ENCODE measurements at regions not wholly inside any gene's neighbourhood (a gene's known extent, or its start where the extent isn't known, plus 50 kb on each side); places are given as distances from the start of the nearest gene placed in this dataset.
"Not testable (repeated sequence)": the region's sequence is repeated elsewhere in the genome, so short reads cannot be mapped to it uniquely, and the experiment has no call there.

DNA sequence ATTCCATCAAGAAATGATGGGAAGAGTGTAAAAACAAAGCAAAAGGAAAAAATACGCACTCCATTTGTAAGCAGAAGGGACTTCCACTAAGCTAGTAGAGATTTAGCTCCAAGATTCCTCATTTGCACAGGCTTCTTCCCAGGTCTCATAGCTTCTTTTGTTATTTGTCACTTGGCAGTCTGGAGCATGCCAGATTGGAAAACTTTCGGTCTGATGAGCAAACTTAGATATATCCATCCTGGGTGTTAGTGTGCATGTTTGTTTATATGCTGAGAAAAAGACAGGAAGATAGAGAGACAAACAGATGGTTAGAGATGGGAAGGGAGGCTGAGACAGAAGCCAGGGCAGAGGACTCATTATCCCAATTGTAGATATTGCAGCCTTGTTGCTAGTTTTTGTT is 1644.5 kb upstream of the NUDT12 start:
- Histone ChIP-seq H3K27ac (ENCODE audit: low read length) (no peak overlapping the region), H3K36me3 (ENCODE audit: control insufficient read depth in 2 of 2, insufficient read depth in 2 of 2, low read length in 2 of 2) (no peaks in the 10 kb centered on the region), H3K4me1 (ENCODE audit: control insufficient read depth, insufficient read depth, low read length) (no peaks in the 10 kb centered on the region), H3K4me3 (ENCODE audit: low read length in 2 of 2) (no peak overlapping the region), H3K27me3 (ENCODE audit: control insufficient read depth in 1 of 2, insufficient read depth in 2 of 2, low read length in 2 of 2) (no peaks in the 10 kb centered on the region), H3K9me3 (ENCODE audit: control insufficient read depth in 2 of 2, low read length in 2 of 2) (no peaks in the 10 kb centered on the region), H3K9ac (ENCODE audit: low read length in 2 of 2) (no peak overlapping the region)

DNA sequence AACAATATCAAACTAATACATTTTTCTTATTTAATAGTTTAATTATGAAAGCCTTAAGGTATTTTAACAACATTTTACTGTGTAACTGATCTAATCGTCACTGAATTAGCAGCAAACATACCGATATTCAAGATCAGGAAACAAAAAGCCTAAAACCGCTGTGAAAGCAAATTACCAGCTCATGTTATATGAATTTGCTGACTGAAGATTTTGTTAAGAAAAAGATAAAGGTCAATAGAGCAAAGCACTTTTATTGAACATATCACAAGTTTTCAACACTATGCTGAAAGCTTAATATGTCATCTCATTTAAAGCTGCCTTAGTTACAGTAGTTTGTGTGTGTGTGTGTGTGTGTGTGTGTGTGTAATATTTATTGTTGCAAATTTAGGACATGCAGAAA is 1634.9 kb upstream of the NUDT12 start:
- H3K9me3 ChIP-seq (ENCODE audit: control insufficient read depth in 2 of 2, low read length in 2 of 2) = no peaks in the 10 kb centered on the region
- no peaks in the 10 kb centered on the region for H3K4me1 ChIP-seq (ENCODE audit: control insufficient read depth, insufficient read depth, low read length)
- no peaks in the 10 kb centered on the region for H3K27me3 ChIP-seq (ENCODE audit: control insufficient read depth in 1 of 2, insufficient read depth in 2 of 2, low read length in 2 of 2)
- no peak overlapping the region for H3K27ac ChIP-seq (ENCODE audit: low read length)
- H3K36me3 ChIP-seq (ENCODE audit: control insufficient read depth in 2 of 2, insufficient read depth in 2 of 2, low read length in 2 of 2) = no peaks in the 10 kb centered on the region
- no peak overlapping the region for H3K9ac ChIP-seq (ENCODE audit: low read length in 2 of 2)
- no peak overlapping the region for H3K4me3 ChIP-seq (ENCODE audit: low read length in 2 of 2)

DNA sequence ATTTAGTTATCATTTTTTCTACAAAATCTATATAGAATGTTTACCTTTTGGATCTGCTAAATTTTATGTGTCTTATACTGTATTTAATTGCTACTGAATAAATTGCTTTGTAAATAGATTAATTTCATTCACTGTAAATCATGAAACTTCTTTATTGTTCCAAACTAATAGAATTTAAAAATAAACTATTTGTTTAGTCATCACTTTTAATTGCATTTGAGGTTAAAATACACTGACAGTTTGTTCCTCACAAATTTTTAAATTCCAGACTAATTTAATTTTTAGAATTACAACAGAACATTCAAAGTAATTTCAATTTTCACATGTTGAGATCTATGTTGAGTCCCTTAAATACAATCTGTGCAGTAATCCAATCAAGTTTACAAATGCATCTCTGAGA is 1633.2 kb upstream of the NUDT12 start:
- no peaks in the 10 kb centered on the region for H3K36me3 ChIP-seq (ENCODE audit: control insufficient read depth in 2 of 2, insufficient read depth in 2 of 2, low read length in 2 of 2)
- H3K27ac ChIP-seq (ENCODE audit: low read length) = no peak overlapping the region
- H3K9ac ChIP-seq (ENCODE audit: low read length in 2 of 2) = no peak overlapping the region
- no peak overlapping the region for H3K4me3 ChIP-seq (ENCODE audit: low read length in 2 of 2)
- no peaks in the 10 kb centered on the region for H3K27me3 ChIP-seq (ENCODE audit: control insufficient read depth in 1 of 2, insufficient read depth in 2 of 2, low read length in 2 of 2)
- no peaks in the 10 kb centered on the region for H3K9me3 ChIP-seq (ENCODE audit: control insufficient read depth in 2 of 2, low read length in 2 of 2)
- H3K4me1 ChIP-seq (ENCODE audit: control insufficient read depth, insufficient read depth, low read length) = no peaks in the 10 kb centered on the region

DNA sequence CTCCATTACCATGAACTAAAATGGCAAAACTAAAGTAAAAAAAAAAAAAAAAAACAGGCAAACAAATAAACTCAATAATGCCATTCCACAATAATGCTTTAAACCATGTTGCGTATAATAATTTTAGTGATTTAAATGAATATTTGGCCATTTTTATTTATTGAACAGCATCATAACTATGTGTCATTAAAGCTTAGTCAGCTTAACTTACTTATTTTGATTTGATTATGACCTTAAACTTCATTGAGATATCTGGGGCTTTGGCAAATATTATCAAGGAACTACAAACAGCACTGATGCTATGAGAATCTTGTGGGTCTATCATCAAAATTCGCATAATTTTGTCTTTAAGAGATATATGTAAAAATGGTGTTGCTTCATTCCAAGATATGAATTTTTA is 1610.3 kb upstream of the NUDT12 start:
- no peaks in the 10 kb centered on the region for H3K4me1 ChIP-seq (ENCODE audit: control insufficient read depth, insufficient read depth, low read length)
- no peaks in the 10 kb centered on the region for H3K36me3 ChIP-seq (ENCODE audit: control insufficient read depth in 2 of 2, insufficient read depth in 2 of 2, low read length in 2 of 2)
- no peak overlapping the region for H3K9ac ChIP-seq (ENCODE audit: low read length in 2 of 2)
- no peak overlapping the region for H3K27ac ChIP-seq (ENCODE audit: low read length)
- no peaks in the 10 kb centered on the region for H3K27me3 ChIP-seq (ENCODE audit: control insufficient read depth in 1 of 2, insufficient read depth in 2 of 2, low read length in 2 of 2)
- H3K9me3 ChIP-seq (ENCODE audit: control insufficient read depth in 2 of 2, low read length in 2 of 2) = no peaks in the 10 kb centered on the region
- no peak overlapping the region for H3K4me3 ChIP-seq (ENCODE audit: low read length in 2 of 2)

DNA sequence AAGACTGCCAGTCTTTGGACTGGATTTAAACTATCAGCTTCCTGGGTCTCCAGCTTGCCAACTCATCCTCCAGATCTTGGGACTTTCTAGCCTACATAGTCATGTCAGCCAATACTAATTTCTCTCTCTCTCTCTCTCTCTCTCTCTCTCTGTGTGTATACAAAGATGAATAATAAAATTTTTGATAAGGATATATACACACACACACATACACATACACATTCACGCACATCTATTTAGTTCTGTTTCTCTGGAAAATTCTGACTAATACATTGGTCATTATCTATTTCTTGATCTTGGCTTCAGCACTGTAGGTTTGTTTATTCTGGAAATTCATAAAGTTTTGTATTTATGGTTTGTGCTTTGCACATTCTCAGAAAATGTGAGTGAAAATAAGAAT is 1606.2 kb upstream of the NUDT12 start:
- Histone ChIP-seq H3K36me3 (ENCODE audit: control insufficient read depth in 2 of 2, insufficient read depth in 2 of 2, low read length in 2 of 2) (no peaks in the 10 kb centered on the region), H3K9me3 (ENCODE audit: control insufficient read depth in 2 of 2, low read length in 2 of 2) (no peaks in the 10 kb centered on the region), H3K27ac (ENCODE audit: low read length) (no peak overlapping the region)

DNA sequence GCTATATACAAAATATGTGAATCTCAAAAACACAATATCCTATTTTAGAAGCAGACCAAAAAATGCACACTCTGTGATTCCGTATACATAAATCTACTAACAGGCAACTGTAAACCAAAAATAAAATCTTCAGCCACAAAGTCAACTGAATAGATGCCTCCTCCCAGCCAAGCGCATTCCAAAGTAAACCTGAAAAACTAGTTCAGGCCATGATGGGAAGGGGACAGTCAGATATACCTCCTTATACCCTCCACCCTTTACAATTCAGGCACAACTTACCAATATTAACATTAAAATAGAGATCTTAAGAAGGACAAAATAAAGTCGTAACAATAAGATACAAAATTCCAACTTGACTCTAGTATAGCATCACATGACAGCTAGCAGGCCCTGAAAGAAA is 1604.5 kb upstream of the NUDT12 start:
- Histone ChIP-seq H3K36me3 (ENCODE audit: control insufficient read depth in 2 of 2, insufficient read depth in 2 of 2, low read length in 2 of 2) (no peaks in the 10 kb centered on the region), H3K9me3 (ENCODE audit: control insufficient read depth in 2 of 2, low read length in 2 of 2) (no peaks in the 10 kb centered on the region), H3K27ac (ENCODE audit: low read length) (no peak overlapping the region), H3K4me3 (ENCODE audit: low read length in 2 of 2) (no peak overlapping the region), H3K27me3 (ENCODE audit: control insufficient read depth in 1 of 2, insufficient read depth in 2 of 2, low read length in 2 of 2) (no peaks in the 10 kb centered on the region), H3K4me1 (ENCODE audit: control insufficient read depth, insufficient read depth, low read length) (no peaks in the 10 kb centered on the region), H3K9ac (ENCODE audit: low read length in 2 of 2) (no peak overlapping the region)

More for the DNA sequence above, 1606.2 kb upstream of the NUDT12 start:
- no peak overlapping the region for H3K4me3 ChIP-seq (ENCODE audit: low read length in 2 of 2)
- H3K27me3 ChIP-seq (ENCODE audit: control insufficient read depth in 1 of 2, insufficient read depth in 2 of 2, low read length in 2 of 2) = no peaks in the 10 kb centered on the region
- no peak overlapping the region for H3K9ac ChIP-seq (ENCODE audit: low read length in 2 of 2)
- H3K4me1 ChIP-seq (ENCODE audit: control insufficient read depth, insufficient read depth, low read length) = no peaks in the 10 kb centered on the region

DNA sequence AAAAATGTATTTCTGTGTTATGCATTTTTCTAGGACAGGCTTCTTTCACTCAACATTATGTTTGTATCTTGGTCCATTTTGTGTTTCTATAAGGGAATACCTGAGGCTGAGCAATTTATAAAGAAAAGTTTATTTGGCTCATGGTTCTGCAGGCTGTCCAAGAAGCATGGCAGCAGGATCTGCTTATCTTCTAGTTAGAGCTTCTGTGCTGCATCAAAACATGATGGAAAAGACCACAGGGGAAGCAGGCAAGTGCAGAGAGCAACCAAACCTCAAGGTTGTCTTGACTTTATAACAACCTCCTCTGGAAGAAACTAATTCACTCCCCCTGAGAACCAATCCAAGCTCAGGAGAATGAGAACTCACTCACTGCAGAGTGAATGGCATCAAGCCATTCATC is 1601.0 kb upstream of the NUDT12 start:
- Histone ChIP-seq H3K27ac (ENCODE audit: low read length) (no peak overlapping the region), H3K36me3 (ENCODE audit: control insufficient read depth in 2 of 2, insufficient read depth in 2 of 2, low read length in 2 of 2) (no peaks in the 10 kb centered on the region), H3K27me3 (ENCODE audit: control insufficient read depth in 1 of 2, insufficient read depth in 2 of 2, low read length in 2 of 2) (no peaks in the 10 kb centered on the region), H3K9me3 (ENCODE audit: control insufficient read depth in 2 of 2, low read length in 2 of 2) (no peaks in the 10 kb centered on the region), H3K9ac (ENCODE audit: low read length in 2 of 2) (no peak overlapping the region), H3K4me1 (ENCODE audit: control insufficient read depth, insufficient read depth, low read length) (no peaks in the 10 kb centered on the region), H3K4me3 (ENCODE audit: low read length in 2 of 2) (no peak overlapping the region)

DNA sequence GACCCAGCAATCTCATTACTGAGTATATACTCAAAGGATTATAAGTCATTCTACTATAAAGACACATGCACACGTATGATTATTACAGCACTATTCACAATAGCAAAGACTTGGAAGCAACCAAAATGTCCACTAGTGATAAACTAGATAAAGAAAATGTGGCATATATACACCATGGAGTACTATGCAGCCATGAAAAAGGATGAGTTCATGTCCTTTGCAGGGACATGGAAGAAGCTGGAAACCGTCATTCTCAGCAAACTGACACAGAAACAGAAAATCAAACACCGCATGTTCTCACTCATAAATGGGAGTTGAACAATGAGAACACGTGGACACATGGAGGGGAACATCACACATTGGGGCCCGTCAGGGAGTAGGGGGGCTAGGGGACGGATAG is 1600.0 kb upstream of the NUDT12 start:
- not testable (repeated sequence) for H3K36me3 ChIP-seq (ENCODE audit: control insufficient read depth in 2 of 2, insufficient read depth in 2 of 2, low read length in 2 of 2); H3K9me3 ChIP-seq (ENCODE audit: control insufficient read depth in 2 of 2, low read length in 2 of 2); H3K4me3 ChIP-seq (ENCODE audit: low read length in 2 of 2); H3K27ac ChIP-seq (ENCODE audit: low read length); H3K27me3 ChIP-seq (ENCODE audit: control insufficient read depth in 1 of 2, insufficient read depth in 2 of 2, low read length in 2 of 2); H3K9ac ChIP-seq (ENCODE audit: low read length in 2 of 2); H3K4me1 ChIP-seq (ENCODE audit: control insufficient read depth, insufficient read depth, low read length)

GRCh38 chr5:105158526-105158925 is 1595.9 kb upstream of the NUDT12 start:
- H3K4me1 ChIP-seq (ENCODE audit: control insufficient read depth, insufficient read depth, low read length) = no peaks in the 10 kb centered on the region
- H3K4me3 ChIP-seq (ENCODE audit: low read length in 2 of 2) = no peak overlapping the region
- no peak overlapping the region for H3K27ac ChIP-seq (ENCODE audit: low read length)
- H3K27me3 ChIP-seq (ENCODE audit: control insufficient read depth in 1 of 2, insufficient read depth in 2 of 2, low read length in 2 of 2) = no peaks in the 10 kb centered on the region
- no peaks in the 10 kb centered on the region for H3K36me3 ChIP-seq (ENCODE audit: control insufficient read depth in 2 of 2, insufficient read depth in 2 of 2, low read length in 2 of 2)
- H3K9me3 ChIP-seq (ENCODE audit: control insufficient read depth in 2 of 2, low read length in 2 of 2) = peaks cover 0 to 4% of the 10 kb centered on the region in 2 donors
- H3K9ac ChIP-seq (ENCODE audit: low read length in 2 of 2) = no peak overlapping the region

- Histone ChIP-seq H3K27ac (ENCODE audit: low read length) (no peak overlapping the region), H3K9ac (ENCODE audit: low read length in 2 of 2) (no peak overlapping the region), H3K4me1 (ENCODE audit: control insufficient read depth, insufficient read depth, low read length) (no peaks in the 10 kb centered on the region), H3K27me3 (ENCODE audit: control insufficient read depth in 1 of 2, insufficient read depth in 2 of 2, low read length in 2 of 2) (no peaks in the 10 kb centered on the region), H3K36me3 (ENCODE audit: control insufficient read depth in 2 of 2, insufficient read depth in 2 of 2, low read length in 2 of 2) (no peaks in the 10 kb centered on the region), H3K9me3 (ENCODE audit: control insufficient read depth in 2 of 2, low read length in 2 of 2) (peaks cover 0 to 4% of the 10 kb centered on the region in 2 donors), H3K4me3 (ENCODE audit: low read length in 2 of 2) (no peak overlapping the region)
These were observed 1587.7 kb upstream of the NUDT12 start for GRCh38 chr5:105150323-105150722.

GRCh38 chr5:105146867-105147266 is 1584.3 kb upstream of the NUDT12 start:
- Histone ChIP-seq H3K4me1 (ENCODE audit: control insufficient read depth, insufficient read depth, low read length) (no peaks in the 10 kb centered on the region), H3K27me3 (ENCODE audit: control insufficient read depth in 1 of 2, insufficient read depth in 2 of 2, low read length in 2 of 2) (no peaks in the 10 kb centered on the region), H3K9ac (ENCODE audit: low read length in 2 of 2) (no peak overlapping the region), H3K9me3 (ENCODE audit: control insufficient read depth in 2 of 2, low read length in 2 of 2) (no peaks in the 10 kb centered on the region), H3K27ac (ENCODE audit: low read length) (no peak overlapping the region), H3K36me3 (ENCODE audit: control insufficient read depth in 2 of 2, insufficient read depth in 2 of 2, low read length in 2 of 2) (no peaks in the 10 kb centered on the region), H3K4me3 (ENCODE audit: low read length in 2 of 2) (no peak overlapping the region)

- H3K27ac ChIP-seq (ENCODE audit: low read length) = no peak overlapping the region
- H3K9ac ChIP-seq (ENCODE audit: low read length in 2 of 2) = no peak overlapping the region
- H3K4me1 ChIP-seq (ENCODE audit: control insufficient read depth, insufficient read depth, low read length) = no peaks in the 10 kb centered on the region
- H3K27me3 ChIP-seq (ENCODE audit: control insufficient read depth in 1 of 2, insufficient read depth in 2 of 2, low read length in 2 of 2) = no peaks in the 10 kb centered on the region
- no peaks in the 10 kb centered on the region for H3K9me3 ChIP-seq (ENCODE audit: control insufficient read depth in 2 of 2, low read length in 2 of 2)
- no peak overlapping the region for H3K4me3 ChIP-seq (ENCODE audit: low read length in 2 of 2)
- no peaks in the 10 kb centered on the region for H3K36me3 ChIP-seq (ENCODE audit: control insufficient read depth in 2 of 2, insufficient read depth in 2 of 2, low read length in 2 of 2)
These were observed 1582.6 kb upstream of the NUDT12 start for GRCh38 chr5:105145152-105145551.
